ENCODE measurements at regions not wholly inside any gene's neighbourhood (a gene's known extent, or its start where the extent isn't known, plus 50 kb on each side); places are given as distances from the start of the nearest gene placed in this dataset.

- TF ChIP-seq YY1 (IDR thresholded peaks at IDR 0.05; ENCODE audit: insufficient read depth, insufficient read length) (no peak), ZNF274 (IDR thresholded peaks at IDR 0.05; ENCODE audit: low read depth, low read length) (no peak), SUZ12 (IDR thresholded peaks at IDR 0.05; ENCODE audit: extremely low read depth, insufficient read depth, insufficient read length) (no peak)
These were observed 1730.8 kb upstream of the CELF4 start for GRCh38 chr18:39296293-39296888.

Data from NT2/D1 (cell line).